A549 (cell line): ENCODE measurements at regions not wholly inside any gene's neighbourhood (a gene's known extent, or its start where the extent isn't known, plus 50 kb on each side); places are given as distances from the start of the nearest gene placed in this dataset.

Experiments used
- ATAC-seq, 2 experiments: fragments of 200-7000 bp in 1 of 2; fragments of >200 bp in 1 of 2; cut with Nextera tagmentation in 1 of 2; cut with Tn5 transposase in 1 of 2; 3 replicates each; pipeline versions ENCODE4 v1.8.0 to v1.9.1; 2018 to 2020; ENCODE audit warnings: mild to moderate bottlenecking in 1 of 2, moderate library complexity in 1 of 2
- CTCF ChIA-PET: fragments of 300-600 bp; sonication (Branson Sonifier 250); formaldehyde crosslinking; extraction: SDS; loops from one replicate; lab custom pipeline; 2021; ENCODE audit warnings: antibody characterized with exemption, inconsistent platforms; lab: Yijun Ruan, JAX
- POLR2A ChIA-PET: fragments of 350-600 bp; formaldehyde crosslinking; extraction: SDS; loops from one replicate; lab custom pipeline; 2021; ENCODE audit warnings: antibody characterized with exemption, inconsistent platforms; lab: Yijun Ruan, JAX
- DNase-seq, 2 experiments: peaks; one replicate each; pipeline versions ENCODE4 v3.0.0 to v3.0.0-alpha.2; 2011 to 2016; ENCODE audit warnings: low read depth in 1 of 2, low spot score in 1 of 2
- FAIRE-seq: peaks from 2 replicates; lab custom pipeline; 2011; peaks lifted over from hg19 to GRCh38; lab: Jason Lieb, UNC
- H3K27ac ChIP-seq, 2 experiments: fragments of >200 bp; sonication (Bioruptor Twin); formaldehyde crosslinking; 3 replicates each; pipeline ENCODE4 v1.5.1; 2016 to 2017
- H3K4me1 ChIP-seq: fragments of >200 bp; sonication (Bioruptor Twin); formaldehyde crosslinking; 3 replicates; pipeline ENCODE4 v1.6.1; 2016
- H3K4me2 ChIP-seq: fragments of >200 bp; sonication (Bioruptor Twin); formaldehyde crosslinking; 3 replicates; pipeline ENCODE4 v1.6.1; 2016
- H3K4me3 ChIP-seq: fragments of >200 bp; sonication (Bioruptor Twin); formaldehyde crosslinking; 3 replicates; pipeline ENCODE4 v1.5.1; 2016
- H3K9me3 ChIP-seq: fragments of >200 bp; sonication (Bioruptor Twin); formaldehyde crosslinking; 3 replicates; pipeline ENCODE4 v1.6.1; 2016
- CBX2 ChIP-seq: fragments of 200-600 bp; sonication (generic); IDR thresholded peaks from 2 replicates; pipeline ENCODE4 v1.6.1; 2016; ENCODE audit warnings: low read depth, mild to moderate bottlenecking, borderline replicate concordance
- CBX8 ChIP-seq: fragments of 200-600 bp; sonication (generic); IDR thresholded peaks from 2 replicates; pipeline ENCODE4 v1.6.1; 2016
- EHMT2 ChIP-seq: fragments of 200-600 bp; sonication (generic); IDR thresholded peaks from 2 replicates; pipeline ENCODE4 v1.6.1; 2016; ENCODE audit warnings: antibody characterized with exemption, low read depth, mild to moderate bottlenecking, moderate library complexity
- HEYL ChIP-seq: fragments of 250-450 bp; sonication (Bioruptor Pico); IDR thresholded peaks from 2 replicates; pipeline ENCODE4 v1.8.0; 2021; ENCODE audit warnings: mild to moderate bottlenecking, moderate library complexity
- HOXB5 ChIP-seq: fragments of 250-450 bp; sonication (Bioruptor Pico); IDR thresholded peaks from 2 replicates; pipeline ENCODE4 v1.5.0; 2020; ENCODE audit warnings: mild to moderate bottlenecking, moderate library complexity
- JUN ChIP-seq, 2 experiments: fragments of >200 bp; sonication (Bioruptor Twin); formaldehyde crosslinking; IDR thresholded peaks; 2 replicates in 1 of 2; 3 replicates in 1 of 2; pipeline ENCODE4 v1.6.1; 2016 to 2017
- KDM1A ChIP-seq: fragments of 200-600 bp; sonication (generic); IDR thresholded peaks from 2 replicates; pipeline ENCODE4 v1.6.1; 2016; ENCODE audit warnings: low read depth, mild to moderate bottlenecking
- MAFK ChIP-seq: fragments of 450-650 bp; IDR thresholded peaks from 2 replicates; pipeline ENCODE4 v1.6.1; 2014; ENCODE audit not compliant: partially characterized antibody
- NPAS2 ChIP-seq: fragments of 250-450 bp; sonication (Bioruptor Pico); IDR thresholded peaks from 2 replicates; pipeline ENCODE4 v1.8.0; 2022; ENCODE audit warnings: mild to moderate bottlenecking, moderate library complexity, borderline replicate concordance
- POLR2A ChIP-seq: IDR thresholded peaks from 2 replicates; pipeline ENCODE4 v1.6.1; 2012; ENCODE audit warnings: mild to moderate bottlenecking, low read length
- RAD21 ChIP-seq, 2 experiments: fragments of >200 bp in 1 of 2; sonication (Bioruptor Twin) in 1 of 2; formaldehyde crosslinking in 1 of 2; IDR thresholded peaks in 1 of 2; conservative IDR thresholded peaks in 1 of 2; 2 replicates in 1 of 2; 3 replicates in 1 of 2; pipeline ENCODE4 v1.6.1; 2012 to 2018; ENCODE audit warnings: inconsistent platforms in 1 of 2
- SMC3 ChIP-seq: fragments of >200 bp; sonication (Bioruptor Twin); formaldehyde crosslinking; IDR thresholded peaks from 3 replicates; pipeline ENCODE4 v1.6.1; 2018; ENCODE audit warnings: inconsistent platforms
- ZNF302 ChIP-seq: fragments of 250-450 bp; sonication (Bioruptor Pico); IDR thresholded peaks from 2 replicates; pipeline ENCODE4 v1.9.0; 2021; ENCODE audit warnings: inconsistent platforms, mild to moderate bottlenecking, moderate library complexity
- ZSCAN20 ChIP-seq: fragments of 250-450 bp; sonication (Bioruptor Pico); IDR thresholded peaks from 2 replicates; pipeline ENCODE4 v1.8.0; 2022; ENCODE audit warnings: mild to moderate bottlenecking, moderate library complexity
- WGBS: methylation state at CpG from one replicate; pipeline ENCODE4 v1.1.6; 2017; ENCODE audit errors: missing lambda C conversion rate; 5-methylcytosine and 5-hydroxymethylcytosine counted together
- TF ChIP-seq, protein P1 (sequence below): fragments of >200 bp; sonication (Bioruptor Twin); formaldehyde crosslinking; IDR thresholded peaks from 3 replicates; pipeline ENCODE4 v1.6.1; 2016
- TF ChIP-seq, protein P2 (sequence below): fragments of 250-450 bp; sonication (Bioruptor Pico); IDR thresholded peaks from 2 replicates; pipeline ENCODE4 v1.5.0; 2021; ENCODE audit warnings: mild to moderate bottlenecking, moderate library complexity, borderline replicate concordance
- TF ChIP-seq, protein P3 (sequence below): IDR thresholded peaks from 2 replicates; pipeline ENCODE4 v1.6.1; 2012
- TF ChIP-seq, protein P4 (sequence below): fragments of >200 bp; sonication (Bioruptor Twin); formaldehyde crosslinking; IDR thresholded peaks from 2 replicates; pipeline ENCODE4 v1.6.1; 2016
- TF ChIP-seq, protein P5 (sequence below): fragments of 250-450 bp; sonication (Bioruptor Pico); IDR thresholded peaks from 2 replicates; pipeline ENCODE4 v1.5.0; 2020; ENCODE audit warnings: low read depth, mild to moderate bottlenecking, moderate library complexity

DNA sequence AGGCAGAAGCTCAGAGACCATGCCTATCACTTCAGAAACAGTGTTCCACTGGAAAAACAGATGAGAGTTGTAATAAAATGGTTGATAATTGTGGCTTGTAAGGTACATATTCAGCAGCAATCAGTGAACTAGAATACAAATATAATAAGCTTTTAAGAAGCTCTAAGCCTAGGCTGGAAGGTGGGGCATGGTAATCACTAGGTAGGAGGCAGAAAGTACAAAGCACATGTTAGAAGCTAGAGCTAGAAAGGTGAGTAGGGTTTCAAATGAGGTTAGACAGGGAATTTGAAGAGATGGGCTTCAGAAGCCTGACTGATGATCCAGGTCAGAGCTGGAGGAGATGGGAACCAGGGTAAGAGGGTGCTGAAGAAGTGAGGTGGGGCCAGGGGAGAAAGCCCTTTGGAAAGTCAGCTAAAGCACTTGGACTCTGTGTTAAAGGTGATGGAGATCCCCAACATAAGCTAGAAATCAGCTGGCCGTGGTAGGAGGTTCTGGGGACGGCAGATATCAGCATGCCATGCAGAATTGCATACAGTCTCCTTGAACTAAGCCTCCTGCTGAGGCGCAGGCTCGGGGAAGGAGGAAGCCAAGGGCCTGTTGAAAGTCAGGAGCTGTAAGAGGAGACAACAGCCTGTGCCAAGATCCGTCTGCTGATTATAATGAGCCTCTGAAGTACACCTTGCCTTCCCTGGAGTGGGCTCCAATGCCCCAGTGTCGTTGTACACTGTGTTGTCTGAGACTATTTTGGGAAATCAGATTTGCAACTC lies 659.4 kb downstream of the BCL11B start:
- WGBS = 1% methylated on average over 6 of the region's 6 CpGs
- Histone ChIP-seq H3K4me1 (no peaks in the 10 kb centered on the region), H3K4me3 (no peak overlapping the region), H3K9me3 (no peaks in the 10 kb centered on the region), H3K27ac (no peak overlapping the region), H3K4me2 (no peak overlapping the region)
- ChIA-PET CTCF (interaction anchor here (0.9 kb wide), 1 partner anchor 654 kb away, joined by 4 read pairs; no protein-coding TSS in a partner anchor), POLR2A (no interaction called here)
- FAIRE-seq (no peak), DNase-seq (no peak), ATAC-seq (no peak)
- TF ChIP-seq, protein P1, sequence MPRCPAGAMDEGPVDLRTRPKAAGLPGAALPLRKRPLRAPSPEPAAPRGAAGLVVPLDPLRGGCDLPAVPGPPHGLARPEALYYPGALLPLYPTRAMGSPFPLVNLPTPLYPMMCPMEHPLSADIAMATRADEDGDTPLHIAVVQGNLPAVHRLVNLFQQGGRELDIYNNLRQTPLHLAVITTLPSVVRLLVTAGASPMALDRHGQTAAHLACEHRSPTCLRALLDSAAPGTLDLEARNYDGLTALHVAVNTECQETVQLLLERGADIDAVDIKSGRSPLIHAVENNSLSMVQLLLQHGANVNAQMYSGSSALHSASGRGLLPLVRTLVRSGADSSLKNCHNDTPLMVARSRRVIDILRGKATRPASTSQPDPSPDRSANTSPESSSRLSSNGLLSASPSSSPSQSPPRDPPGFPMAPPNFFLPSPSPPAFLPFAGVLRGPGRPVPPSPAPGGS = no peak
- TF ChIP-seq HOXB5 = no peak
- TF ChIP-seq, all 56 proteins: peak for 0

DNA sequence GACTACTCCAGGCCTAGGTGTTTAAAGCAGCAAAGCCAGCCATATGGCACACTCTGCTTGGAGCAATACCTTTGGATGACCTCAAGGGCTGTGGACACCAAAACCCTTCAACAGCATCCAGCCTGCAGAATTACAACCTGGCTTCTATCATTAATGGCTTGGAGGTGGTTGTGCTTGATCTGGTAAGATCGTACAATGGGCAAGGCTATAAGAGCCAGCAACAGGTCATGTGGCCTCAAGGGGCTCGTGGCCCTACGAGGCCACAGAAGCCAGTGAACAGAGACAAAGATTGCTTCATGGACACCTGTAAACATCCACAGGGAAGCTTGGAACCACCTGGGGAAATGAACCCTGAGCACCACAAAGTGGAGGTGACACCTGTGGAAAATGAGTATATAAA lies 657.3 kb downstream of the BCL11B start:
- 0% methylated on average over 2 of the region's 3 CpGs for WGBS
- Histone ChIP-seq H3K4me1 (no peaks in the 10 kb centered on the region), H3K4me3 (no peak overlapping the region), H3K9me3 (no peaks in the 10 kb centered on the region), H3K4me2 (no peak overlapping the region), H3K27ac (no peak overlapping the region)
- DNase-seq (no peak), ATAC-seq (no peak), FAIRE-seq (no peak)
- CTCF ChIA-PET = no interaction called here
- POLR2A ChIA-PET = no interaction called here
- TF ChIP-seq CBX2 (no peak), CBX8 (no peak), ZNF302 (CRISPR knock-in tag) (no peak), HOXB5 (no peak), RAD21 (conservative IDR thresholded peaks at IDR 0.05 in 1 of 2, IDR thresholded peaks at IDR 0.05 in 1 of 2) (no peak), POLR2A (no peak), EHMT2 (no peak), KDM1A (no peak), JUN (IDR thresholded peaks at IDR 0.05) (no peak), HEYL (no peak), SMC3 (no peak), ZSCAN20 (no peak), MAFK (no peak), NPAS2 (CRISPR knock-in tag) (no peak)
- TF ChIP-seq, protein P2, sequence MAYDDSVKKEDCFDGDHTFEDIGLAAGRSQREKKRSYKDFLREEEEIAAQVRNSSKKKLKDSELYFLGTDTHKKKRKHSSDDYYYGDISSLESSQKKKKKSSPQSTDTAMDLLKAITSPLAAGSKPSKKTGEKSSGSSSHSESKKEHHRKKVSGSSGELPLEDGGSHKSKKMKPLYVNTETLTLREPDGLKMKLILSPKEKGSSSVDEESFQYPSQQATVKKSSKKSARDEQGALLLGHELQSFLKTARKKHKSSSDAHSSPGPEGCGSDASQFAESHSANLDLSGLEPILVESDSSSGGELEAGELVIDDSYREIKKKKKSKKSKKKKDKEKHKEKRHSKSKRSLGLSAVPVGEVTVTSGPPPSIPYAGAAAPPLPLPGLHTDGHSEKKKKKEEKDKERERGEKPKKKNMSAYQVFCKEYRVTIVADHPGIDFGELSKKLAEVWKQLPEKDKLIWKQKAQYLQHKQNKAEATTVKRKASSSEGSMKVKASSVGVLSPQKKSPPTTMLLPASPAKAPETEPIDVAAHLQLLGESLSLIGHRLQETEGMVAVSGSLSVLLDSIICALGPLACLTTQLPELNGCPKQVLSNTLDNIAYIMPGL (CRISPR knock-in tag) = no peak
- TF ChIP-seq, protein P3, sequence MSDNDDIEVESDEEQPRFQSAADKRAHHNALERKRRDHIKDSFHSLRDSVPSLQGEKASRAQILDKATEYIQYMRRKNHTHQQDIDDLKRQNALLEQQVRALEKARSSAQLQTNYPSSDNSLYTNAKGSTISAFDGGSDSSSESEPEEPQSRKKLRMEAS = no peak
- TF ChIP-seq, protein P4, sequence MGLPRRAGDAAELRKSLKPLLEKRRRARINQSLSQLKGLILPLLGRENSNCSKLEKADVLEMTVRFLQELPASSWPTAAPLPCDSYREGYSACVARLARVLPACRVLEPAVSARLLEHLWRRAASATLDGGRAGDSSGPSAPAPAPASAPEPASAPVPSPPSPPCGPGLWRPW = no peak
- TF ChIP-seq, protein P5, sequence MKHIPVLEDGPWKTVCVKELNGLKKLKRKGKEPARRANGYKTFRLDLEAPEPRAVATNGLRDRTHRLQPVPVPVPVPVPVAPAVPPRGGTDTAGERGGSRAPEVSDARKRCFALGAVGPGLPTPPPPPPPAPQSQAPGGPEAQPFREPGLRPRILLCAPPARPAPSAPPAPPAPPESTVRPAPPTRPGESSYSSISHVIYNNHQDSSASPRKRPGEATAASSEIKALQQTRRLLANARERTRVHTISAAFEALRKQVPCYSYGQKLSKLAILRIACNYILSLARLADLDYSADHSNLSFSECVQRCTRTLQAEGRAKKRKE (CRISPR knock-in tag) = no peak
